ENCODE measurements at regions not wholly inside any gene's neighbourhood (a gene's known extent, or its start where the extent isn't known, plus 50 kb on each side); places are given as distances from the start of the nearest gene placed in this dataset.

DNA sequence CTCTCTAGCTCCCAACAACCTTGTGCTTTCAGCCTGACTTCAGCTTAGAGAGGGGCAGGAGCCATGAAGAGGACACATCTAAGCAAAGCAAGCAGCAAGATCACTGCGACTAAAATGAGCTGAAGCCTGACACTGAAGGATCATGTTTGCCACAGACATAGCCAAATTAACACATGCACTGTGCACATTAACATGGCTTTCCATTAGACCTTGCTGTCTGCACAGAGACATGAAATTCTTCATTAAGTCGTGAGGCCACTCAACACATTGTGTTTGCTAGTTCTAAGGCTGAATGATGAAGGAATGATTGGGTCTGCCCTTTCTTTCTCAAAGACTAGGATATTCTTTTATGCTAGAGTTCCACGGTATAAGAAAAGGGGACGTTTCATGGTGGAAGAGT, 558.3 kb upstream of the PSMD7 start:
- H3K9me3 ChIP-seq (ENCODE audit: control insufficient read depth, low read length): no peaks in the 10 kb centered on the region
- no peaks in the 10 kb centered on the region for H3K4me1 ChIP-seq (ENCODE audit: control insufficient read depth, insufficient read depth, low read length)
- H3K36me3 ChIP-seq (ENCODE audit: control insufficient read depth, insufficient read depth, low read length): no peaks in the 10 kb centered on the region
- H3K4me3 ChIP-seq (ENCODE audit: low read length): no peak overlapping the region
- H3K27me3 ChIP-seq (ENCODE audit: control insufficient read depth, insufficient read depth, low read length): no peaks in the 10 kb centered on the region
- no peak overlapping the region for H3K9ac ChIP-seq (ENCODE audit: low read length)

DNA sequence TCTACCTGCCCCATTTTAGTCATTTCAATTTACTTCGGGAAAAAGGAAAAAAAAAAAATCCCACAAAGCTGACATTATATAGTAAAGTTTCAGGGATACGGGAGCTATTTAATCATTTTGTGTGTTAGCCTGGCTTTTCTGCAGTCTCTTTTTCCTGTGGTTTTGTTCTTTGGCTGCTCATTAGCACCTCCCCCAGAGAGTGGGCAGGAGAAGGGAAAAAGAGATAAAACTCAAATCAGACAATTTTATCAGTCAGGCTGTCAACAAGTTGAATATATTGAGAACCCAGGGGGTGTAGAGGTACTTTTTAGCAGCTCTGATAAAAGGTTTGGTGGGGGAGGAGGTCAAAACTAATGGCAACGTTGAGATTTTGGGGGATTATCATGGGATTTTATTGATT, 559.0 kb upstream of the PSMD7 start:
- H3K27me3 ChIP-seq (ENCODE audit: control insufficient read depth, insufficient read depth, low read length): no peaks in the 10 kb centered on the region
- H3K36me3 ChIP-seq (ENCODE audit: control insufficient read depth, insufficient read depth, low read length): no peaks in the 10 kb centered on the region
- no peaks in the 10 kb centered on the region for H3K4me1 ChIP-seq (ENCODE audit: control insufficient read depth, insufficient read depth, low read length)
- H3K9ac ChIP-seq (ENCODE audit: low read length): no peak overlapping the region
- H3K4me3 ChIP-seq (ENCODE audit: low read length): no peak overlapping the region
- H3K9me3 ChIP-seq (ENCODE audit: control insufficient read depth, low read length): no peaks in the 10 kb centered on the region

DNA sequence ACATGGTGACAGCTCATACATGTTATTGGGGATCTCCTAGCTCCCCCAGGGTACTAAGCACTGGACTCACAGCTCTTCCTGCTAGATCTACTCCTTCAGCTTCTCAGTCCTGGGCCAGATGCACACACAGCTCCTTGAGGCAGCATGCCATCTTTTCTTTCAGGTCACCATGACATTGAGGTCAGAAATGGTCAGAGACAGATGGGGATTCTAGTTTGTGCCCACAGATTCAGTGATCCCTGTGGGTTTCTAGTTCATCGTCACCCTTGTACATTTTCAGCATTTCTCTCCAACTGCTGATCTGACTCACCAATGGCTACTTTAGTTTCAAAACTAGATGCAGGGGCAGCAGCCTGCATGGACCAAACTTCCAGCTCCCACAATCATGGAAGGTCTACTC, 560.7 kb upstream of the PSMD7 start:
- H3K9ac ChIP-seq (ENCODE audit: low read length): no peak overlapping the region
- no peaks in the 10 kb centered on the region for H3K4me1 ChIP-seq (ENCODE audit: control insufficient read depth, insufficient read depth, low read length)
- H3K36me3 ChIP-seq (ENCODE audit: control insufficient read depth, insufficient read depth, low read length): no peaks in the 10 kb centered on the region
- no peaks in the 10 kb centered on the region for H3K9me3 ChIP-seq (ENCODE audit: control insufficient read depth, low read length)
- no peak overlapping the region for H3K4me3 ChIP-seq (ENCODE audit: low read length)
- no peaks in the 10 kb centered on the region for H3K27me3 ChIP-seq (ENCODE audit: control insufficient read depth, insufficient read depth, low read length)

DNA sequence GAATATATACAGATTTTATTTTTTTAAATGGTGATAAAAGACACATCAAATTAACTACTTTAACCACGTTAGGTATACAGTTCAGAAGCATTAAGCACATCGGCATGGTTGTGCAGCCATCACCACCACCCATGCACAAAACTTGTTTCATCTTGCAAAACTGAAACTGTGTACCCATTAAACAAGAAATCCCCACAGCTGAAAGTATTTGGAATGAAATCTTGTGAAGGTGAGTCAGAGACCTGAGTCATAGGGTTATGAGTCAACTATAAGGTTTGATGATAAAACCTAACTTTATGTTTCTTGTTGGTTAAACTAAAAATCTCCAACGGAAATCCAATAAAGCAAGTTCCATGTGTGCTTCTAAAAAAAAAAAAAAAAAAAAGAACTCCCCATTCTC, 561.6 kb upstream of the PSMD7 start:
- no peak overlapping the region for H3K9ac ChIP-seq (ENCODE audit: low read length)
- no peaks in the 10 kb centered on the region for H3K4me1 ChIP-seq (ENCODE audit: control insufficient read depth, insufficient read depth, low read length)
- no peaks in the 10 kb centered on the region for H3K36me3 ChIP-seq (ENCODE audit: control insufficient read depth, insufficient read depth, low read length)

DNA sequence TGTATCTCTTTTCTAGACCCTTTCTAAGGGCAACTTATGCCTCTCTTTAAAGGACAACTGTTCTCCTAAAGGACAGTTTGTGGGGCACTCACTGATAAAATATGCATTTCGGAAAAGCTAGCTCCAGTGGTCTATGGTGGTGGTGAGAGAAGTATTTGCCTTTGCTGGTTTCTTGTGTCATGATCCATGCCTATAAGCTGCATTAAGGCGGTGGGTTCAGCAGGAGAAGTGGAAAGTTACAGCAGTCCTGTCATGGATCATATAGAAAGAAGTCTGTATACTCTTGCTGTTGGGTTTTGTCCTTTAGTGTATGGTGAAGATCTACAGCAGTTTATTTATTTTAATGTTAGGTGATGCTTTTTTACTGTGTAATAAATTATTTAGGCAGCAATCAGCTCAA, 563.9 kb upstream of the PSMD7 start:
- no peak overlapping the region for H3K9ac ChIP-seq (ENCODE audit: low read length)
- H3K4me1 ChIP-seq (ENCODE audit: control insufficient read depth, insufficient read depth, low read length): no peaks in the 10 kb centered on the region
- H3K27me3 ChIP-seq (ENCODE audit: control insufficient read depth, insufficient read depth, low read length): no peaks in the 10 kb centered on the region
- H3K9me3 ChIP-seq (ENCODE audit: control insufficient read depth, low read length): no peaks in the 10 kb centered on the region
- H3K36me3 ChIP-seq (ENCODE audit: control insufficient read depth, insufficient read depth, low read length): no peaks in the 10 kb centered on the region
- no peak overlapping the region for H3K4me3 ChIP-seq (ENCODE audit: low read length)

More for the DNA sequence above, 561.6 kb upstream of the PSMD7 start:
- no peaks in the 10 kb centered on the region for H3K9me3 ChIP-seq (ENCODE audit: control insufficient read depth, low read length)
- H3K27me3 ChIP-seq (ENCODE audit: control insufficient read depth, insufficient read depth, low read length): no peaks in the 10 kb centered on the region
- no peak overlapping the region for H3K4me3 ChIP-seq (ENCODE audit: low read length)

DNA sequence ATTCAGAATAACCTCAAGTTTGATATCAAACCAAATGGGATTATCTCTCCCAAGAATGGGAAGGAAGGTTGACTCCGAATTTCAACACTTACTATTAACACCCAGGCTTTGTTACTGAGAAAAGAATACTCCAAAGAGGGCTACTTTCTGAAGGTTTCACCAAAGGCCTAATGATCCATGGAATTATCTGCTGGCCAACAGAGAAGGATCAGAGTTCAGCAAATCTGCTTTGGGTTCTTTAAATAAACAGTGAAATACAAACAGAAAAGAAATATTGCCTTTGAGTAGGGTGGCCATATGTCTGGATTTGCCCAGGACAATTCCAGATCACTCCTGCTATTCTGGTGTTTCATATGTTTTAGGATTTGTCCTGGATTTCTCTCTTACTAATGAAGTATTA, 564.5 kb upstream of the PSMD7 start:
- no peaks in the 10 kb centered on the region for H3K9me3 ChIP-seq (ENCODE audit: control insufficient read depth, low read length)
- no peak overlapping the region for H3K9ac ChIP-seq (ENCODE audit: low read length)
- no peaks in the 10 kb centered on the region for H3K36me3 ChIP-seq (ENCODE audit: control insufficient read depth, insufficient read depth, low read length)
- H3K27me3 ChIP-seq (ENCODE audit: control insufficient read depth, insufficient read depth, low read length): no peaks in the 10 kb centered on the region
- H3K4me1 ChIP-seq (ENCODE audit: control insufficient read depth, insufficient read depth, low read length): no peaks in the 10 kb centered on the region
- H3K4me3 ChIP-seq (ENCODE audit: low read length): no peak overlapping the region

DNA sequence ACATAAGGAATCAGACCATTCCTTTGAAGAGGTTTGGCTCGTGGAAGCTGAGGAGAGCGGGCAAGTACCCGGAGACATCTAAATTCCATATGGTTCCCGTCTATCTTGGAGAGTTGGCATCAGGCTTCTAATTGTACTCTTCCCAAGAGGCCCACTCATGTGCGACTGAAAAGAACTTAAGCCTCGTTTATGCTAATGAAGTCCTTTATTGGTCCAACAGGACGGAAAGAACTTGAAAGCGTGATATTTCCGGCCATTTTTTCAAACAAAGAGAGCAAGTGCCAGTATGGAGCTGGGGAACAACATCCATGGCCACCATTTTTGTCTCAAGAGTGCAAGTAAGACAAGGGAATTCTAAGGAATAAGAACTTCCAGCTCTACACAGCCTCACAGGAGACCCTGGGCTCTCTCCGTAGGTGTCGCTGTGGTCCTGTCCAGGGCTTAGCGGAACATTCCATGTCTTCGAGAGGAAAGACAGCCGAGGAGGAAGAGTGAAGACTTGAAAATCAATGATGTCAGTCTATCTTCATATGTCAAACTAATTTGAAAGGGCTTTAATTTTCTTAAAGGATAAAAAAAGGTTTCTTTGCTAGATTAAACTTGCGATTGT, 566.0 kb upstream of the PSMD7 start:
- H3K4me3 ChIP-seq (ENCODE audit: low read length): no peak overlapping the region
- H3K9ac ChIP-seq (ENCODE audit: low read length): no peak overlapping the region
- no peaks in the 10 kb centered on the region for H3K4me1 ChIP-seq (ENCODE audit: control insufficient read depth, insufficient read depth, low read length)
- no peaks in the 10 kb centered on the region for H3K9me3 ChIP-seq (ENCODE audit: control insufficient read depth, low read length)
- H3K36me3 ChIP-seq (ENCODE audit: control insufficient read depth, insufficient read depth, low read length): no peaks in the 10 kb centered on the region
- no peaks in the 10 kb centered on the region for H3K27me3 ChIP-seq (ENCODE audit: control insufficient read depth, insufficient read depth, low read length)

DNA sequence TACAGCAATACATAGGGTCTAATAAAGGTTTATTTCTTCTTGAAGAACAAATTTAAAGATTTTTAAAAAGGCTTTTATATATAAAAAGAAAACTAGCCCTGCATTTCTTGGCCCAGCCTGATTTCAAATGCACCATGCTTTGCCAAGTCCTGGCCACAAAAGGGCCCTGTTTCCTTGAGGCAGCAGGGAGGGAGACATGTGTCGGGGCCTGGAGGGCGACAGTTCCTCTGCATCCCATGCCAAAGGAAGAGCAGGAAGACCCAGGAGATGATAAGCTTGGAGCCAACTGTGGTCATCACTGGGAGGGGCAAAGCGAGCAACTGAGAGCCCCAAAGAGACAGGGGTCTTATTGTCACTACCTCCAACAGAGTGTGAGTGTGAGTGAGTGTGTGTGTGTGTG, 571.5 kb upstream of the PSMD7 start:
- Histone ChIP-seq H3K9me3 (ENCODE audit: control insufficient read depth, low read length) (no peaks in the 10 kb centered on the region), H3K4me1 (ENCODE audit: control insufficient read depth, insufficient read depth, low read length) (no peaks in the 10 kb centered on the region), H3K36me3 (ENCODE audit: control insufficient read depth, insufficient read depth, low read length) (no peaks in the 10 kb centered on the region), H3K27me3 (ENCODE audit: control insufficient read depth, insufficient read depth, low read length) (no peaks in the 10 kb centered on the region), H3K4me3 (ENCODE audit: low read length) (no peak overlapping the region), H3K9ac (ENCODE audit: low read length) (no peak overlapping the region)

DNA sequence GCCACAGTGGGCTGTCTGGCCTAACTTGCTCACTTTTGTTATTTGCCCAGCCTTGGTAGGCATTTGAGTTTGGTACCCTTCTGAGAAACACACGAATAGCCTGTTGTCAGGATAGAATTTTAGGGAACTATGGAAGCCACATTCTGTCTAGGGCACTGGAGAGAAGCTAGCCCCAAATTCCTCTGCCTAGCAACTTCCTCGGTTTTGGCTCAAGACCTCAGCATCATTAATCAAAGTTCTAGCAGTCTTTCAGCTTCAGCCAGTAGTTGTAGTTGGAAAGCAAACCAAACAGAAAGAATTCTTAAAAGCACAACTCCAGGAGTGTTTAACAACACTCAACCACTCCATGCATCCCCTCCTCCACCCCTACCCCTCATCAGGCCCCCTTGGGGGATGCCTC, 572.1 kb upstream of the PSMD7 start:
- no peak overlapping the region for H3K9ac ChIP-seq (ENCODE audit: low read length)

DNA sequence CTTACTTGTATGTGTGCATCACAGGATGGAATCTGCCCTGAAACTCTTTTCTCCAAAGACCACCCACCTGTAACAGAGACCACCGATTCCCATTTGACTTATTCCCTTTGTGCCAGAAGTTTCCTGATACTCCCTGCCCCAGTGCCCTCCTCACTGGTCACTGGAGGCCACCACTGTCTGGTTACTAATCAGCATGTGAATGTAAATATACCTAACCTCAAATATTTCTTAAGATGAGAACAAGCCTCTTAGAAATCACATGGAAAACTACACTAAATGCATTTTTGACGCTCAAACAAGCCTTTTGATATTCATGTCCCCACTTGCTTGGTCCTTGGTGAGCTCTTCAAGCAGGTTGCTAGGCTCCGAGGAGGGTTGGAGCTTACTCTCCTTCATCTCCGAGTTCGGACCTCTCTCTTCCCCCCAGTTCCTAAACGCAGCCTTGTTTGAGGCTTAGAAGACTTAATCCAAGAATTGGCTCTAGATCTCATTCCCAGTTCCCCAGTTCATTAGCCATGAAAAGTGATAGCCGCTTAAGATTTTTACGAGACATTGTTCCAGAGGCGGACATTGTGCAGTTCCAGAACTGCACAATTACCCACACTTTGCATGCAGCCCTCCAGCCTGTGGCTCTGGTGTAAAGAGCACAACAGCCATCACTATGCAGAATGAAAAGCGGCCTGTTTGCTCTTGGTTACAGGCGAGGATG, 579.2 kb upstream of the PSMD7 start:
- Histone ChIP-seq H3K4me1 (ENCODE audit: control insufficient read depth, insufficient read depth, low read length) (no peaks in the 10 kb centered on the region), H3K36me3 (ENCODE audit: control insufficient read depth, insufficient read depth, low read length) (no peaks in the 10 kb centered on the region), H3K9ac (ENCODE audit: low read length) (no peak overlapping the region), H3K27me3 (ENCODE audit: control insufficient read depth, insufficient read depth, low read length) (no peaks in the 10 kb centered on the region), H3K4me3 (ENCODE audit: low read length) (no peak overlapping the region), H3K9me3 (ENCODE audit: control insufficient read depth, low read length) (no peaks in the 10 kb centered on the region)

More for the DNA sequence above, 572.1 kb upstream of the PSMD7 start:
- H3K4me3 ChIP-seq (ENCODE audit: low read length): no peak overlapping the region
- no peaks in the 10 kb centered on the region for H3K27me3 ChIP-seq (ENCODE audit: control insufficient read depth, insufficient read depth, low read length)
- no peaks in the 10 kb centered on the region for H3K4me1 ChIP-seq (ENCODE audit: control insufficient read depth, insufficient read depth, low read length)
- no peaks in the 10 kb centered on the region for H3K9me3 ChIP-seq (ENCODE audit: control insufficient read depth, low read length)
- no peaks in the 10 kb centered on the region for H3K36me3 ChIP-seq (ENCODE audit: control insufficient read depth, insufficient read depth, low read length)

DNA sequence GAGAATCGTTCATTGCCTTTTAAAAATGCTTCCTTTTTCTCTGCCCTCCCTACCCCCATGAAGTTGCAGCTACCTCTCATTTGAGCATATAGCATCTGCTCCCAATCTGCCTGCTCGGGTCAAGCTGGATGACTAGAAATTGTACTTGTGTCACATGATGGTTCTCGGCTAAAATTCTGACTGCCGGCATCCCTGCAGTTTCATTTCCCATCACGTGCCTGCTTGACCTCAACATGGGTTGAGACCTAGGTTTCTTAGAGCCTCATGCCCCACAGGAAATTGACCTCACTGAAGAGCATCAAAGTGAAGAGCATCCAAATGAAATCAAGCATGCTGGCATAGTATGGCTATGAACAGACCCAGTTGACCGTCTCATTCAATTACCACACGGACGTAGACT, 581.6 kb upstream of the PSMD7 start:
- H3K36me3 ChIP-seq (ENCODE audit: control insufficient read depth, insufficient read depth, low read length): no peaks in the 10 kb centered on the region
- H3K9ac ChIP-seq (ENCODE audit: low read length): no peak overlapping the region
- H3K27me3 ChIP-seq (ENCODE audit: control insufficient read depth, insufficient read depth, low read length): no peaks in the 10 kb centered on the region
- H3K4me3 ChIP-seq (ENCODE audit: low read length): no peak overlapping the region
- no peaks in the 10 kb centered on the region for H3K9me3 ChIP-seq (ENCODE audit: control insufficient read depth, low read length)
- no peaks in the 10 kb centered on the region for H3K4me1 ChIP-seq (ENCODE audit: control insufficient read depth, insufficient read depth, low read length)

DNA sequence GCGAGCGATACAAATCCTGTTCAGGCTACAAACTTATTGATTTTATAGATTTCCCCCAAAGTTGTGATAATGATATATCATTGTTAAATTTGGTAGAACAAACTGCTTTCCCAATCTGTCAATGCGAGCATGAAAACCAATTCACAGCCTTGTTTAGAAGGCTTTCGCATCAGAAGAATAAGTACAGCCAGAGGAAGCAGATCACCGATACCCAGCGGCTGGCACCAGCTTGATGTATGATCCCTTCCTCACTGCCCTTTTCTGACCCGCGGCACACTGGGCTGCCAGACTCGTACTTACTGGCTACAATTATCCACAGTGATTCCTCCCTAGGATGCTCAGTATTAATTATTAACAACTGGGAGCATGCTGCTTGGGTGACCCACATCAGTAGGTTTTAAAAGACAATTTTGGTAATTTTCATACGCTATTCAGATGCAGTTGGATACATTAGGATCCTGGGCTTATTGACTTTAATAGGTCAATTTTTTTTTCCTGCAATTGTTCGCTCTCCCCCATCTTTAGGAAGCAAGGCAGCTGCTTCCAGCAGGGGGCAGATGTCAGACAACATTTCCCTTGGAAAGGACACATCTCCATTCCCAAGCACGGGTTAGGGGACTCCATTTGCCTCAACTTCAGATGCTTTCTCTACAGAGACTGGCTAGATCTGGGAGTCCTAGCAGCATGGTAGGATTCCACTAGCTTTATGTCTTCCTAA, 582.7 kb upstream of the PSMD7 start:
- H3K4me1 ChIP-seq (ENCODE audit: control insufficient read depth, insufficient read depth, low read length): no peaks in the 10 kb centered on the region
- H3K36me3 ChIP-seq (ENCODE audit: control insufficient read depth, insufficient read depth, low read length): no peaks in the 10 kb centered on the region
- H3K9ac ChIP-seq (ENCODE audit: low read length): no peak overlapping the region
- no peaks in the 10 kb centered on the region for H3K9me3 ChIP-seq (ENCODE audit: control insufficient read depth, low read length)
- no peaks in the 10 kb centered on the region for H3K27me3 ChIP-seq (ENCODE audit: control insufficient read depth, insufficient read depth, low read length)
- H3K4me3 ChIP-seq (ENCODE audit: low read length): no peak overlapping the region
